ENCODE measurements at regions not wholly inside any gene's neighbourhood (a gene's known extent, or its start where the extent isn't known, plus 50 kb on each side); places are given as distances from the start of the nearest gene placed in this dataset.

- no peak for DNase-seq (ENCODE audit: low spot score)
Measured at GRCh38 chrX:40165861-40166260, 68.1 kb upstream of the BCOR start.

GRCh38 chrX:40165206-40165605 is 67.4 kb upstream of the BCOR start:
- no peak for DNase-seq (ENCODE audit: low spot score)

GRCh38 chrX:40164751-40165150 is 67.0 kb upstream of the BCOR start:
- DNase-seq (ENCODE audit: low spot score) = no peak

- DNase-seq (ENCODE audit: low spot score) = no peak
Measured at GRCh38 chrX:40158036-40158706, 60.4 kb upstream of the BCOR start.

- no peak for DNase-seq (ENCODE audit: low spot score)
Measured at GRCh38 chrX:40157228-40158035, 59.7 kb upstream of the BCOR start.

- no peak for DNase-seq (ENCODE audit: low spot score)
Measured at GRCh38 chrX:40156470-40157227, 58.9 kb upstream of the BCOR start.

GRCh38 chrX:40155589-40156469 is 58.1 kb upstream of the BCOR start:
- no peak for DNase-seq (ENCODE audit: low spot score)

- DNase-seq (ENCODE audit: low spot score) = peak; percentile 70
Measured at GRCh38 chrX:40154853-40155588, 57.3 kb upstream of the BCOR start.

- peak; percentile 80 for DNase-seq (ENCODE audit: low spot score)
Measured at GRCh38 chrX:40154250-40154852, 56.6 kb upstream of the BCOR start.

GRCh38 chrX:40153345-40154249 is 55.8 kb upstream of the BCOR start:
- DNase-seq (ENCODE audit: low spot score) = no peak

GRCh38 chrX:40152741-40153344 is 55.1 kb upstream of the BCOR start:
- no peak for DNase-seq (ENCODE audit: low spot score)

GRCh38 chrX:40152173-40152711 is 54.5 kb upstream of the BCOR start:
- no peak for DNase-seq (ENCODE audit: low spot score)

GRCh38 chrX:40151211-40152172 is 53.7 kb upstream of the BCOR start:
- no peak for DNase-seq (ENCODE audit: low spot score)

- DNase-seq (ENCODE audit: low spot score) = no peak
Measured at GRCh38 chrX:40150503-40150902, 52.7 kb upstream of the BCOR start.

GRCh38 chrX:40149286-40150175 is 51.8 kb upstream of the BCOR start:
- DNase-seq (ENCODE audit: low spot score) = no peak

GRCh38 chrX:40148385-40149285 is 50.9 kb upstream of the BCOR start:
- no peak for DNase-seq (ENCODE audit: low spot score)
